ENCODE measurements at regions not wholly inside any gene's neighbourhood (a gene's known extent, or its start where the extent isn't known, plus 50 kb on each side); places are given as distances from the start of the nearest gene placed in this dataset.
"Not testable (repeated sequence)": the region's sequence is repeated elsewhere in the genome, so short reads cannot be mapped to it uniquely, and the experiment has no call there.

DNA sequence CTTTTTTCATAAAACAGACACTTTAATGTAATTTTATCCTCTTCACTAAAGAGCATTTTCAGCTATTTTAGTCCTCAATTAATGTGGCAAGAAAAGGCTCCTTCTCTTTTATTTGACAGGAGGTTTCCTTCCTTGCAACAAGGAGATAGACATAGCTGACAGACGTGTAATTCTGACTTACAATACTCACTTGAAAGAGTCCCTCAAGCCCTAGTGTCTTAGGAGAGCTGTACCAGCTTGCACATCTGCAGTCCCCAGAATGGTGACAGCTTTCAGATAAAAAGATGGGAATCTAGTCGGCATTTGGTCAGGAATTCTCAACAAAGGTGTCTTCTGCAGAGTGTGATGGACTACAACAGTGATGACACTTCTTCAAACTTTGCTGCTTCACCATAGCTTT is 603.7 kb upstream of the PTCHD4 start:
- DNase-seq (ENCODE audit: low spot score): no peak
- intact Hi-C loops (cut with DNase I): no loop called here
- ATAC-seq: no peak

DNA sequence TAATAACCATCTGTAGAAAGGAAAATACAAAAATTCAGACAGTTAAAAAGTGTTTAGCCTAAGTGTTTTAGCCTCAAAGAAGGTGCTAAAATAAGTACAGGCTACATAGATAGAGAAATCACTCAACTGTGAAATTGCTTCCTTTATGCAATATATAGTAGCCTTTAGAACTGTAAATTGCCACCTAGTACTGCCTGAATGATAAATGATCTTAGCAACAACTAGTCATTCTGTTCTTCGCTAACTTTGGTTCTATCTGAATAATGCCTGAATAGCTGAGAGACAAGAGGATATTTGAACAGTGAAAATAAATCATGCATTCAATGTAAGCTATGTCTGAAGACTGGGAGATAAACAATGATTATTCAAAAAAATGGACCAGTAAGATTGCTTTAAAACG is 603.3 kb upstream of the PTCHD4 start:
- DNase-seq (ENCODE audit: low spot score) (no peak), ATAC-seq (no peak)
- intact Hi-C loops (cut with DNase I): no loop called here

DNA sequence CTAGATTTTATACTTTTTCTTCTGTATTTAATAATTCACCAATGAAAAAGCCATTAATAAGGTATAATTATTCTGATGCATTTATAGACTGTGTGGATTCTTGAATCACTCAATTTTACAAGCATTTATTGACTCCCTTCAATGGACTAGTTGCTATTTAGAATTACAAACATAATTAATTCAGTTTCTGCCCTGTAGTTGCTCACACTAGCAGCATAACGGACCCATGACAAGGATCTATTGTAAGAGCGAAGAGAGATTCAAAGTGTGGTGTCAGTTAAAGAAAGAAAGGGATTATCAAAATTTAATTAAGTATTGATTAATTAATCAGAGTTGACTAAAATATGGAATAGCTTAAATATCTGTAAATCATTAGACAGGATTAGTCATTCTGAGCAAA is 602.6 kb upstream of the PTCHD4 start:
- intact Hi-C loops (cut with DNase I): no loop called here
- ATAC-seq: no peak
- no peak for DNase-seq (ENCODE audit: low spot score)

DNA sequence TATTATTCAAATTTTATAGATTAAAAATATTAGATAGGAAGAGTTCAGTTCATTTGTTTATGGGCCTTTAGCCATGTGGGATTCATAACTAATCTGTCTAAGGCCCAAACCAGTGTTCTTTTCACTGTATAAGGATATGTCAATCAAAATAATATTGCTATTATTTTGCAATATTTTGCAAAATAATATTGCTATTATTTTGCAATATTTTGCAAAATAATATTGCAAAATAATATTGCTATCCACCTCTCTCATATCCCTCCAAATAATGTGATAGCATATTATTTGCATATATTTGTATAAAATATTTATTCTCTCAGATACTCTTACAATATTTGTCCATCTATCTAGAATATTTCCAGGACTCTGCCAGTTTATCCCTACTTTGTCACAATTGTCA is 595.3 kb upstream of the PTCHD4 start:
- intact Hi-C loops (cut with DNase I): no loop called here
- no peak for ATAC-seq

DNA sequence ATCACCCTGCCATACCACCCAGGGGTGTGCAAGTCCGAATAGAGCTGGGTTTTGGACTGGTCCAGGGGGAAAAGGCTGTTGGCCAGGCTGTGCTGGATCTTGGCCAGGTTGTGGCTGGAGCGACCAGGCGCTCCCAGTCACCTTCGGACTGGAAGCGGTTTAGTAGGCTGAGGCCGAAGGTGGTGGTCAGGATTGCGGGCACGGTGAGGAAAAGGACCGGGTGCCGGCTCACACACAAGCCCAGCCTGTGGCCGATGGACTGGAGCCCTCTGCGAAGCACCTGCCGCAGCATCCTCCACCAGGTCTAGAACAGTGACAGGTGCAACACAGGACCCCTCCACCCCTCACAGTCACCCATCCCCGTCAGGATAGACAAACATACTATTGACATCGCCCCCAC is 590.6 kb upstream of the PTCHD4 start:
- no peak for ATAC-seq
- intact Hi-C loops (cut with DNase I): no loop called here
- no peak for DNase-seq (ENCODE audit: low spot score)

More for the DNA sequence above, 595.3 kb upstream of the PTCHD4 start:
- DNase-seq (ENCODE audit: low spot score): no peak

DNA sequence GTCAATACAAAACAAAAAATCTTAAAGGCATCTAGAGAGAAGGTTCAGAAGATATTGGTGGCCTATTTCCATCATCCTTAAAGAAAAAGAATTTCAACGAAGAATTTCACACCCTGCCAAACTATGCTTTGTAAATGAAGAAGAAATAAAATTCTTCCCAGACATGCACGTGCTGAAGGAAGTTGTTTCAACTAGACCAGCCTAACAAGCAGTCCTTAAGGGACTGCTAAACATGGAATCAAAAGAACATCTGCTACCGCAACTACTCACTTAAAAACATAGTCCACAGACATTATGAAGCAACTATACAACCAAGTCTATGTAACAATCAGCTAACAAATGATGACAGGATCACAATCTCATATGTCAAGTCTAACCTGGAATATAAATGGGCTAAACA is 584.9 kb upstream of the PTCHD4 start:
- DNase-seq (ENCODE audit: low spot score) (no peak), ATAC-seq (no peak)
- intact Hi-C loops (cut with DNase I): no loop called here

DNA sequence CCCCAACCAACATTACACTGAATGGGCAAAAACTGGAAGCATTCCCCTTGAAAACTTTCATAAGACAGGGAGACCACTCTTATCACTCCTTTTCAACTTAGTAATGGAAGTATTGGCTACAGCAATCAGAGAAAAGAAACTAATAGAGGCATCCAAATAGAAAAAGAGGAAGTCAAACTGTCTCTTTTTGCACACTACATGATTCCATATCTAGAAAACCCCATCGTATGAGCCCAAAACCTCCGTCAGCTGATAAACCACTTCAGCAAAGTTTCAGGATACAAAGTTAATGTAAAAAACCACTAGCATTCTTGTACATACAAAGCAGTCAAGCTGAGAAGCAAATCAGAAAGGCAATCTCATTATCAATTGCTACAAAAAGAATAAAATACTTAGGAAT is 580.4 kb upstream of the PTCHD4 start:
- no peak for DNase-seq (ENCODE audit: low spot score)
- ATAC-seq: no peak
- intact Hi-C loops (cut with DNase I): no loop called here

DNA sequence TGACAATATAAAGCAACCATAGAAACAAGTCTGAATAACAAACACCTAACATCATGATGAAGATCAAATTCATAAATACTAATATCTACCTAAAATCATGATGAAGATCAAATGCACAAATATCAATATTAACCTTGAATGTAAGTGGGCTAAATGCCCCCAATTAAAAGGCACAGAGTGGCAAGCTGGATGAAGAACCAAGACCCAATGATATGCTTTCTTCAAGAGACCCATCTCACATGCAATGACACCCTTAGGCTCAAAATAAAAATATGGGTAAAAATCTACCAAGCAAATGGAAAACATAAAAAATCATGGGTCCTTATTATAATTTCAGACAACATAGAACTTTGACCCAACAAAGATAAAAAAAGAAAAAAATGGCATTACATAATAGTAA is 578.5 kb upstream of the PTCHD4 start:
- intact Hi-C loops (cut with DNase I): no loop called here
- ATAC-seq (no peak), DNase-seq (ENCODE audit: low spot score) (no peak)

DNA sequence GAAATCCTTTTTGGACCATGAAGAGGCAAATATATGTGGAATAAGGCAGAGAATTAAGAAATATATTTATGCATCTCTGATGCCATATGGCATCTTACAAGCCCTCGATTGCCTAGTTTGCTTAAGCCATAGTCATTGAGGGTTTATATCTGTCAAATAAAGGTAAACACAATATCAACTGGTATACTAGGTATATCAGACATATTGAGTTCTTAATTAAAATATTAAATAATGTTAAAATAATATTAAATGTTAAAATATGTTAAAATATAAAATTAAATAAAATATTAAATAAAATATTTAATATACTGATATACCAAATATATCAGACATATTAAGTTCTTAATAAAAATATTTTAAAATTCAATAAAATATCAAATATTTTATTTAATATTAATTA is 567.4 kb upstream of the PTCHD4 start:
- ATAC-seq: no peak
- no peak for DNase-seq (ENCODE audit: low spot score)
- intact Hi-C loops (cut with DNase I): no loop called here

DNA sequence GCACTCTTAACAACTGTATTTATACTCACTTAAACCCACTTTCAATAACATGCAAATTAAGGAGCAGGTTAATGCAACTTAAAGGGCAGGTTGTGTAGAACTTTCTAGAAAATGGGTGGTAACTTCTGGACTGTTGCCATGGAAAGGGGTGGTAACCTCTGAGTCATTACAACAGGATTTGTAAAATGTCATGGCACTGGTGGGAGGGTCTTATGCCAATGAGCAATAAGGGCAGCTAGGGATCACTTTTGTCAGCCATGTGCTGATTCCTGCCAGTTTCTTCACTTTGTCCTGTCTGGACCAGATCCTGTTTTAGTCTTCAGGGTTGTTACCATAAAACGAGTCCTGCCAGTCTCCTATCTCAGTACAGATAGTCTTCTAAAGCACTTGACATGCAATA is 560.5 kb upstream of the PTCHD4 start:
- no peak for DNase-seq (ENCODE audit: low spot score)
- intact Hi-C loops (cut with DNase I): no loop called here
- ATAC-seq: no peak

DNA sequence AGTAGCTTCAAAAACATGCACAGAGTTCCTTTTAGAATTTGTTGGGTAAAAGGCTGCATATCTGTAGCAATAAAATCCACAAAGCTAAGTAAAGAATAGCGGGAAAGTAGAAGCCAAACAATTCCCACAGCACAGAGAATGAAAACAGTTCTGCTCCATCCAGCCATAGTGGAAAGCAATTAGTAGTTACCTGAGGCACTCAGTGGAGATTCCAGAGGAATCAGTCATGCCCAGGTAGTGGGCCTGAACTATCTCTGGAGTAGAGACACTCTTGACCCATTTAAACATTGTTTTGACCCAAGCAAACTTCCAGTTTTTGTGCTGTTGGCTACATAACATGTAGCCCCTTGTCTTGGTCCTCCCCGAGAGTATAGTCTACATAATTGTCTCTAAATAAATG is 559.5 kb upstream of the PTCHD4 start:
- no peak for ATAC-seq
- intact Hi-C loops (cut with DNase I): no loop called here
- DNase-seq (ENCODE audit: low spot score): no peak

DNA sequence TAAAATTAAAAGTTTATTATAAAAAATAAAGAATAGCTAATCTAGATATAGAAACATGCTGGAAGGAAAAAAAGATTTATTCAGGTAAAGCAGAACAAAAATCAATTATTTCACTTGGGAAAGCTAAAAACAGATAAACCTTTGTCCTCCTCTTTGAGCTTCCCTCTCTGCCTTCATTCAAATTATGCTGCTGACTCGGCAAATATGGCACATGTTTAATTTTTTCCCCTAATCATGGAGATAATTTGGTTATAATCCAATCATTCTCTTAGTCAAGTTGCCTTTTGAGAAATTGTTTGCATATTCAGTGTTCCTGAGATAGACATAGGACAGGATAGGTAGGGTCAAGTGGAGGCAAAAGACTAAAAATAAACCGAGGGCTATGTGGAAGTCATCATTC is 556.8 kb upstream of the PTCHD4 start:
- intact Hi-C loops (cut with DNase I): no loop called here
- no peak for ATAC-seq
- DNase-seq (ENCODE audit: low spot score): no peak

DNA sequence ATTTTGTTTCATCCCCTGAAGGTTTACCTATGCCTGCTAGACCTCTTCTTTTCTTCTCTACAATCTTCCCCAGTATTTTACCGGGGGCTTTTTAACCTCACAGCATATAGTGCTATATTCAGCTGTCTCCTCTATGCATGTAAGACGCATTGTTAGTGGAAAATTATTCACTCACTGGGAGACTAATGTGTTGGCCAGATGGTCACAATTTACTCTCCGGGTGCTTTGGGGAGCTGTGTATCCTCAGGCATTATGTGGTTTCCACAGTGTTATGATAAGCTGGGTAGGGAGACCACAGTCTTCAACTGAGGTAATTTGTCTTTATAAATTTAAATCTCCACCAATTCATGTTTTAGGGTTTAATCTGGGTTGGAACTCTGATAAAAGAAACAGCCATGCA is 553.8 kb upstream of the PTCHD4 start:
- DNase-seq (ENCODE audit: low spot score) (no peak), ATAC-seq (no peak)
- intact Hi-C loops (cut with DNase I): no loop called here

DNA sequence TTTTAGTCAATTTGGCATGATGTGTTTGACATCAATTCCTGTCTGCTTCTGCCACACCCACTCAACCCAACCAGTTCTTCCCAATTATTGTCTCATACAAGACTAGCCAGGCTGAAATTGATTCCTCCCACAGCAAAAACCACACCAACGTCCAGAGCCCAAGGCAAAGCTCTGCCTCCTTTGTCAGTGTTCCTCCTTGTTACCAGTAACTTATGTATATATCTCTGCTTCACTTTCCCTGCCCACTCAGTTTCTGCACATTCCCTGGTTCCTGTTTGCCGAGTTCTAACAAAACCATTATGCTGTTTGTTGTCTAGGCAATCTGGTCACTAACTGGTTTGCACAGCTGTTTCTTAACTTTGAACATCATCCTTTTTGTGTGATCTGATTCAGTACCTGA is 547.9 kb upstream of the PTCHD4 start:
- no peak for DNase-seq (ENCODE audit: low spot score)
- ATAC-seq: no peak
- intact Hi-C loops (cut with DNase I): no loop called here

DNA sequence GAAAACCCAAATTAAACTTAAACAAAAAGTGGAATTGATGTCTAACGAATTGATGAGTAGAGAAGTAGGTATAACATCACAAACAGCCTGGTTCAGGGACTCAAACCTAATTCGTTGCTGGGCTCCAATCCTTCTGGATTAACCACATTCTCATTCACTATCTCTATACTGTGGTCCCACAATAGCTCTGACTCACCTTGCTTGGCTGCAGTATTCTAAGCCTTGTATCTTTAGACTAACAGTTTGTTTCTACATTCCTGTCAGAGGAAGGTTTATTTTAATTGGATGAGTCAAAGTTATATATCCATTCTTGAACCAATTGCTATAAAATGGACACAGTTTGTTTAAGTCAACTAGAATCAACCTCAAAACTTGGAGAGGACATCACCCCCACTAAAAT is 530.5 kb upstream of the PTCHD4 start:
- intact Hi-C loops (cut with DNase I): no loop called here
- DNase-seq (ENCODE audit: low spot score) (no peak), ATAC-seq (no peak)

DNA sequence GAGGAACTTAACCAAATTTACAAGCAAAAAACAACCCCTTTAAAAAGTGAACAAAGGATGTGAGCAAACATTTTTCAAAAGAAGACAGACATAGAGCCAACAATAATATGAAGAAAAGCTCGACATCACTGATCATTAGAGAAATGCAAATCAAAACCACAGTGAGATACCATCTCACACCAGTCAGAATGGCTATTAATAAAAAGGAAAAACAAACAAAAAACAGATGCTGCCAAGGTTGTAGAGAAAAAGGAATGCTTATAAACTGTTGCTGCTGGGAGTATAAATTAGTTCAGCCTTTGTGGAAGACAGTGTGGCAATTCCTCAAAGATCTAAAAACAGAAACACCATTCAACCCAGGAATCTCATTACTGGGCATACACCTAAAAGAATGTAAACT is 527.8 kb upstream of the PTCHD4 start:
- ATAC-seq; DNase-seq (ENCODE audit: low spot score); intact Hi-C loops (cut with DNase I): not testable (repeated sequence)

DNA sequence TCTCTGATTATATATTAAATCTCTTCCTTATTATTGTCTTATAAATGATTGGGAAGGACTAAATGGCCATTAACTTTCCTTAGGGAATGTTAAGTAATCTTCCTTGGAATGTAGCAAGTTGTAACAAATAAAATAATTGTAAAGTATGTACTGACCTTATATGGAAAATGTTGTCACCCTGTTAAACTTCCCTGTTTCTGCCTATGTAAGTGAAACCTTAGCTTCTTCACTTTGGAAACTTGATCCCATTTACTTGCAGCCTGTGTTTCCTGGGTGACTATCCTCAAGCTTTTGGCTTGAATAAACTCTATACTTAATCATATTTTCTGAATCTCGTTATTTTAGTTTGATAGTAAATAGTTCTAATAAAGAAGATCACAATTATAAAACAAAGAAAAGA is 519.5 kb upstream of the PTCHD4 start:
- intact Hi-C loops (cut with DNase I): no loop called here
- ATAC-seq (no peak), DNase-seq (ENCODE audit: low spot score) (no peak)

DNA sequence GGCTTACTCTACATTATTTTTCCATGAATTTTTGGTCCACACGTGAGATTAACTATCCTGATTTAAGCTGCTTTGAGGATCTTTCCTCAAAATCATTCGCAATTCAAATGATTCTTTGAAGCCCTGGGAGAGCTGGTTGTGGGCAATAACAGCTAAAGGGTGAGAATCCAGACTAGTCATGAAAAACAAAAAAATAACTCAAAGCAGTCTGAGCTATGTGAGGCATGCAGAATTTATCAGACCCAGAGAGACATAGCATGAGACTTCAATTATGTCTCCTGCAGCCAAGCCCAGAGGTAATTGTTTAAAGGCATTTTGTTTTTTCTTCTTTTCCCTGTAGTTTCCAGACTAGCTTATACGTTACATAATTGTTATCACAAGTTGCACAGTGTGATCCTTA is 517.3 kb upstream of the PTCHD4 start:
- ATAC-seq (no peak), DNase-seq (ENCODE audit: low spot score) (no peak)
- intact Hi-C loops (cut with DNase I): no loop called here

DNA sequence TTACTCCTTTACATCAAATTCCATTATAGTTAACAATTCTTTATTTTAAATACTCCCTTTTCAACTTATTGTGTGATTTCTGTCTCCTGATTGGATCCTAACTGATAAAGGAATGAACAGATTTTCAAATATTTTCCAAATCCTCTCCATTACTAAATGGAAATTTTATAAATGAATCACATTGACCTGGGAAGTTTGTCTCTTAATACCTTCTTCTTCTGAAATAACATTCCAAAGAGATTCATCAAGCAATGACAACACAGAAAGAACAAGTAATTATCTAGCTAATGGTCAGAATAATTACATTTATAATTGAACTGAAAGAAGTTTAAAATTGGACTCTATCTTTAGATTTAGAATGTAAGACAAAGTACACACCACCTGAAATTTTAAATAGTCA is 515.4 kb upstream of the PTCHD4 start:
- ATAC-seq (no peak), DNase-seq (ENCODE audit: low spot score) (no peak)
- intact Hi-C loops (cut with DNase I): no loop called here

DNA sequence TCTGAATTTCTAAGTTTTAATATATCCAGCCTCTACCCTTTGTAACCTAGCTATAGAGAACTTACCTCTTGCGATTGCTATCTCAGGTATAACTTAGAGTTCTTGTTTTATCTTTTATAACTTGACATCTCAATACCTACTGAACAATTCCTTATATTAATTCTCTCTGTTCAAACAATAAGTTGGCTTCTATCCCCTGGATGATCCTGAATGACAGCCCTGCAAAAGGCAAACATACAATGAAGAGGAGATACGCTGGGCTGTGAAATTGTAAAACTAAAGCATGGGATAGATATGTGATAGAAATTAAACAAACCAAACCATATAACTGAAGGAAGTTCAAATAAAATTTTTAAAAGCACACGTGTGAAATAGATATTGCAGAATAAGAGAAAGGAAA is 513.6 kb upstream of the PTCHD4 start:
- no peak for ATAC-seq
- no peak for DNase-seq (ENCODE audit: low spot score)
- intact Hi-C loops (cut with DNase I): no loop called here

DNA sequence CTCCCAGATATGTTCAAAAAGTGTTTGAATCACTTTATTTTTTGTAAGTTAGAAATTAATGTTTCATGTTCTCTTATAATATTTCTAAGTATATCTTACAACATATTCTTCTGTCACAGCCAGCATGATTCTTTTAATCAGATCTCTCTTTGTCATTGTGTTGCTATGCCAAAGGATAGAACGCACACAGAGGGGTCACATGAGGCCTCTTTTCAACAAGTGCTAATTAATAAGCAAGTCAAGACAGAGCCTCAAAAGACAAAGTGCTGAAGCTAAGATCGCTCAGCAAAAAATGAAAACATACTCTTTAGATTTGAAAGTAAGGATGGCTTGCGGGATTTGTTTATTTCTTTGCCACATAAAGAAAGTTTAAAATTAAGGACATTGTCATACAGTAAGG is 508.8 kb upstream of the PTCHD4 start:
- ATAC-seq: no peak

DNA sequence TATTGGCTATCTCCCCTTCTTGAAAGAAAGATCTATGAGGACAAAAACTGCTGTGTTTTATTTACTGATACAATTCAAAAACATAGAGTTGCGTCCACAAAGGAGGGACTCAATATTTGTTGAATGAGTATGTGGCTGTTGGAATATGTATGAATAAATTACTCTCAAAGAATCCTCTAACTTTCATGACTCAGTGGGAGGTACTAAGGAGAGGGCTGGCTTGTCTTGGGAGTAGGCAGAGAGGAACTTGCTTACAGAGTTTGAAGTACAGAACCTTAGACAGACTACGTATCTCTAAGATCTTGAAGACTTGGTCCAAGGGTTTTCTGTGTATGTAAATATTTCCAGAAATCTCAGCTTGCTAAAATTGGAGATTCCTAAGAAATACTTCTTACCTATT is 504.0 kb upstream of the PTCHD4 start:
- ATAC-seq (no peak), DNase-seq (ENCODE audit: low spot score) (no peak)
- intact Hi-C loops (cut with DNase I): no loop called here

More for the DNA sequence above, 508.8 kb upstream of the PTCHD4 start:
- DNase-seq (ENCODE audit: low spot score): no peak
- intact Hi-C loops (cut with DNase I): no loop called here
